ENCODE measurements at regions not wholly inside any gene's neighbourhood (a gene's known extent, or its start where the extent isn't known, plus 50 kb on each side); places are given as distances from the start of the nearest gene placed in this dataset.
"Not testable (repeated sequence)": the region's sequence is repeated elsewhere in the genome, so short reads cannot be mapped to it uniquely, and the experiment has no call there.

- intact Hi-C loops (cut with micrococcal nuclease; ENCODE audit: unreplicated experiment): no loop called here
- no peaks in the 10 kb centered on the region for H3K36me3 ChIP-seq (ENCODE audit: control insufficient read depth, insufficient read depth, low read length)
- Mint-ChIP-seq H3K36me3 (ENCODE audit: insufficient read depth, unreplicated experiment) (no peaks in the 10 kb centered on the region), H3K27me3 (ENCODE audit: insufficient read depth, unreplicated experiment) (no peaks in the 10 kb centered on the region), H3K4me3 (ENCODE audit: unreplicated experiment) (no peak overlapping the region), H3K4me1 (ENCODE audit: low read depth, unreplicated experiment) (peaks cover 6% of the 10 kb centered on the region), H3K9me3 (ENCODE audit: unreplicated experiment) (peaks cover 16% of the 10 kb centered on the region), H3K27ac (ENCODE audit: unreplicated experiment) (no peak overlapping the region)
- ChIA-PET CTCF (no interaction called here), POLR2A (no interaction called here)
- no peak overlapping the region for H3K4me3 ChIP-seq (ENCODE audit: low read depth, low read length)
- DNase-seq: no peak
- no peaks in the 10 kb centered on the region for H3K4me1 ChIP-seq
- TF ChIP-seq CTCF (IDR thresholded peaks at IDR 0.05; ENCODE audit: insufficient read depth in 1 of 2, low read depth in 1 of 2, low read length in 1 of 2, severe bottlenecking in 1 of 2, unreplicated experiment in 1 of 2): no peak
- no peaks in the 10 kb centered on the region for H3K9me3 ChIP-seq
- H3K27me3 ChIP-seq (replicated peaks; ENCODE audit: control insufficient read depth, insufficient read depth, low read length): no peaks in the 10 kb centered on the region
- no TSS peak for BruUV-seq (replicated peaks)
Measured at GRCh38 chr6:85278466-85279035, 171.3 kb upstream of the NT5E start.

- intact Hi-C loops (cut with micrococcal nuclease; ENCODE audit: unreplicated experiment); H3K27me3 Mint-ChIP-seq (ENCODE audit: insufficient read depth, unreplicated experiment); H3K4me1 ChIP-seq; H3K36me3 Mint-ChIP-seq (ENCODE audit: insufficient read depth, unreplicated experiment); CTCF ChIA-PET; H3K4me3 Mint-ChIP-seq (ENCODE audit: unreplicated experiment); DNase-seq; H3K27me3 ChIP-seq (replicated peaks; ENCODE audit: control insufficient read depth, insufficient read depth, low read length); H3K36me3 ChIP-seq (ENCODE audit: control insufficient read depth, insufficient read depth, low read length); BruUV-seq (replicated peaks); POLR2A ChIA-PET; H3K4me1 Mint-ChIP-seq (ENCODE audit: low read depth, unreplicated experiment); H3K4me3 ChIP-seq (ENCODE audit: low read depth, low read length); H3K9me3 ChIP-seq; H3K27ac Mint-ChIP-seq (ENCODE audit: unreplicated experiment): not testable (repeated sequence)
- H3K9me3 Mint-ChIP-seq (ENCODE audit: unreplicated experiment): peaks cover 16% of the 10 kb centered on the region
Measured at GRCh38 chr6:85276026-85276425, 173.9 kb upstream of the NT5E start.

GRCh38 chr6:85275338-85275985, 174.4 kb upstream of the NT5E start:
- no TSS peak for BruUV-seq (replicated peaks)
- Histone ChIP-seq H3K4me3 (ENCODE audit: low read depth, low read length) (no peak overlapping the region), H3K4me1 (no peaks in the 10 kb centered on the region), H3K36me3 (ENCODE audit: control insufficient read depth, insufficient read depth, low read length) (no peaks in the 10 kb centered on the region), H3K9me3 (no peaks in the 10 kb centered on the region), H3K27me3 (replicated peaks; ENCODE audit: control insufficient read depth, insufficient read depth, low read length) (no peaks in the 10 kb centered on the region)
- ChIA-PET CTCF (no interaction called here), POLR2A (no interaction called here)
- DNase-seq: no peak
- no peak overlapping the region for H3K4me3 Mint-ChIP-seq (ENCODE audit: unreplicated experiment)
- intact Hi-C loops (cut with micrococcal nuclease; ENCODE audit: unreplicated experiment): no loop called here
- TF ChIP-seq CTCF (IDR thresholded peaks at IDR 0.05; ENCODE audit: insufficient read depth in 1 of 2, low read depth in 1 of 2, low read length in 1 of 2, severe bottlenecking in 1 of 2, unreplicated experiment in 1 of 2): no peak
- no peaks in the 10 kb centered on the region for H3K27me3 Mint-ChIP-seq (ENCODE audit: insufficient read depth, unreplicated experiment)
- H3K27ac Mint-ChIP-seq (ENCODE audit: unreplicated experiment): no peak overlapping the region
- no peaks in the 10 kb centered on the region for H3K4me1 Mint-ChIP-seq (ENCODE audit: low read depth, unreplicated experiment)
- peaks cover 16% of the 10 kb centered on the region for H3K9me3 Mint-ChIP-seq (ENCODE audit: unreplicated experiment)
- H3K36me3 Mint-ChIP-seq (ENCODE audit: insufficient read depth, unreplicated experiment): no peaks in the 10 kb centered on the region
